GM19438 (cell line): ENCODE measurements at regions not wholly inside any gene's neighbourhood (a gene's known extent, or its start where the extent isn't known, plus 50 kb on each side); places are given as distances from the start of the nearest gene placed in this dataset.
"Not testable (repeated sequence)": the region's sequence is repeated elsewhere in the genome, so short reads cannot be mapped to it uniquely, and the experiment has no call there.

Source experiments
- ATAC-seq: cut with Tn5 transposase; IDR thresholded peaks from one replicate; pipeline ENCODE4 v1.9.1; 2021; ENCODE audit warnings: low read depth; ENCODE audit not compliant: unreplicated experiment

GRCh38 chr2:8379549-8379948 lies 302.3 kb upstream of the ID2 start:
- no peak for ATAC-seq

GRCh38 chr2:8380026-8380425 lies 301.8 kb upstream of the ID2 start:
- no peak for ATAC-seq

GRCh38 chr2:8380566-8380965 lies 301.3 kb upstream of the ID2 start:
- ATAC-seq, result no peak

GRCh38 chr2:8382485-8382884 lies 299.4 kb upstream of the ID2 start:
- no peak for ATAC-seq

GRCh38 chr2:8386748-8387147 lies 295.1 kb upstream of the ID2 start:
- ATAC-seq, result not testable (repeated sequence)

- peak; percentile 67 for ATAC-seq
Observed at GRCh38 chr2:8388781-8389180, 293.1 kb upstream of the ID2 start.

GRCh38 chr2:8389431-8390108 lies 292.3 kb upstream of the ID2 start:
- ATAC-seq, result no peak

GRCh38 chr2:8391126-8391525 lies 290.7 kb upstream of the ID2 start:
- no peak for ATAC-seq

GRCh38 chr2:8391584-8391983 lies 290.3 kb upstream of the ID2 start:
- ATAC-seq, result no peak

- no peak for ATAC-seq
Observed at GRCh38 chr2:8392098-8392866, 289.6 kb upstream of the ID2 start.

- no peak for ATAC-seq
Observed at GRCh38 chr2:8393506-8393905, 288.4 kb upstream of the ID2 start.

- ATAC-seq, result no peak
Observed at GRCh38 chr2:8394131-8394530, 287.7 kb upstream of the ID2 start.

GRCh38 chr2:8394569-8395359 lies 287.1 kb upstream of the ID2 start:
- no peak for ATAC-seq

GRCh38 chr2:8395718-8396117 lies 286.1 kb upstream of the ID2 start:
- no peak for ATAC-seq

- ATAC-seq, result no peak
Observed at GRCh38 chr2:8398040-8398668, 283.7 kb upstream of the ID2 start.

GRCh38 chr2:8399731-8400130 lies 282.1 kb upstream of the ID2 start:
- no peak for ATAC-seq

- no peak for ATAC-seq
Observed at GRCh38 chr2:8400196-8400595, 281.7 kb upstream of the ID2 start.

- no peak for ATAC-seq
Observed at GRCh38 chr2:8402222-8402621, 279.6 kb upstream of the ID2 start.

- no peak for ATAC-seq
Observed at GRCh38 chr2:8403876-8404275, 278.0 kb upstream of the ID2 start.

- ATAC-seq, result no peak
Observed at GRCh38 chr2:8405334-8405733, 276.5 kb upstream of the ID2 start.

GRCh38 chr2:8406271-8406670 lies 275.6 kb upstream of the ID2 start:
- ATAC-seq, result no peak
